Endothelial cell of umbilical vein (primary cell): ENCODE measurements at regions not wholly inside any gene's neighbourhood (a gene's known extent, or its start where the extent isn't known, plus 50 kb on each side); places are given as distances from the start of the nearest gene placed in this dataset.

Experiments
- CTCF ChIP-seq, 2 donors: IDR thresholded peaks; 1 replicate in 1 of 2; 2 replicates in 1 of 2; pipeline ENCODE4 v1.5.1; 2011; ENCODE audit warnings: low read length in 2 of 2, mild to moderate bottlenecking in 2 of 2, moderate library complexity in 2 of 2, control low read depth in 1 of 2, inconsistent platforms in 1 of 2, low read depth in 1 of 2; ENCODE audit not compliant: insufficient read depth in 1 of 2; ENCODE audit errors: extremely low read depth in 1 of 2
- EZH2 ChIP-seq: IDR thresholded peaks from 2 replicates; pipeline ENCODE4 v1.6.1; 2012; ENCODE audit warnings: borderline replicate concordance, low read depth, mild to moderate bottlenecking, moderate library complexity, low read length, inconsistent platforms; ENCODE audit not compliant: severe bottlenecking
- FOS ChIP-seq: IDR thresholded peaks from 2 replicates; pipeline ENCODE4 v1.6.1; 2011; ENCODE audit warnings: mild to moderate bottlenecking, low read length, moderate library complexity, borderline replicate concordance; ENCODE audit not compliant: insufficient read depth
- POLR2A ChIP-seq: IDR thresholded peaks from 2 replicates; pipeline ENCODE4 v1.6.1; 2012; ENCODE audit warnings: low read depth, mild to moderate bottlenecking, control low read depth, low read length
- POLR2AphosphoS5 ChIP-seq: IDR thresholded peaks from 2 replicates; pipeline ENCODE4 v1.6.1; 2012; ENCODE audit warnings: low read depth, mild to moderate bottlenecking, control low read depth, low read length, moderate library complexity; ENCODE audit not compliant: insufficient read depth

DNA sequence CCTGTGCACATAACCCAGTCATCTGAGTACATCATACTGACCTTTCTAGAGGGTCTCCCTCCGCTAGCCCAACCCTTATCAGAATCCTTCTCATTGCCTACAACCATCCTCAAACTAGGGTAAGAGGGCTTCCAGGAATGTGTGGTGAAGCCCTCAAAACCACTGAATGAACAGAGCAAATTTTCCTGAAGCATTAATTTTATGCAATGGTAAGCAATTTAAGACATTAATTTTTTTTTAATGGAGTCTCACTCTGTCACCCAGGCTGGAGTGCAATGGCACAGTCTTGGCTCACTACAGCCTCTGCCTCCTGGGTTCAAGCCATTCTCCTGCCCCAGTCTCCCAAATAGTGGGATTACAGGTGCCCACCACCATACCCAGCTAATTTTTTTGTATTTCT lies 86.1 kb upstream of the ZNF281 start:
- no peak for TF ChIP-seq CTCF (IDR thresholded peaks at IDR 0.05; ENCODE audit: extremely low read depth in 1 of 2, insufficient read depth in 1 of 2, low read depth in 1 of 2, low read length in 2 of 2)
- TF ChIP-seq EZH2 = no peak
- TF ChIP-seq POLR2A = no peak
- TF ChIP-seq POLR2AphosphoS5 = no peak
- TF ChIP-seq FOS = no peak
